Upper lobe of left lung (tissue), 6 donors: ENCODE measurements at regions not wholly inside any gene's neighbourhood (a gene's known extent, or its start where the extent isn't known, plus 50 kb on each side); places are given as distances from the start of the nearest gene placed in this dataset.

Experiments
- ATAC-seq, 2 donors: fragments of 200-7000 bp; cut with Tn5 transposase; one replicate each; pipeline ENCODE4 v1.9.1; 2022; ENCODE audit warnings: mild to moderate bottlenecking in 2 of 2, moderate library complexity in 2 of 2; ENCODE audit not compliant: low FRiP score in 2 of 2
- DNase-seq, 2 donors: peaks; one replicate each; pipeline ENCODE4 v3.0.0-alpha.2; 2019 to 2020
- H3K27ac ChIP-seq, 4 donors: fragments of 200-600 bp; sonication (generic); one replicate each; pipeline ENCODE4 v1.5.1; 2016 to 2019
- H3K27me3 ChIP-seq, 4 donors: fragments of 200-600 bp; sonication (generic); one replicate each; pipeline ENCODE4 v1.5.1; 2017 to 2019
- H3K36me3 ChIP-seq, 4 donors: fragments of 200-600 bp; sonication (generic); one replicate each; pipeline ENCODE4 v1.5.1; 2016 to 2019
- H3K4me1 ChIP-seq, 4 donors: fragments of 200-600 bp; sonication (generic); one replicate each; pipeline ENCODE4 v1.5.1; 2018 to 2019
- H3K4me3 ChIP-seq, 4 donors: fragments of 200-600 bp; sonication (generic); one replicate each; pipeline ENCODE4 v1.5.1; 2017 to 2019; ENCODE audit warnings: mild to moderate bottlenecking in 2 of 4, moderate library complexity in 1 of 4
- H3K9me3 ChIP-seq, 4 donors: fragments of 200-600 bp; sonication (generic); one replicate each; pipeline ENCODE4 v1.5.1; 2018 to 2019
- CTCF ChIP-seq, 6 experiments: fragments of 450-650 bp in 4 of 6; fragments of 200-600 bp in 2 of 6; sonication (generic) in 2 of 6; IDR thresholded peaks; one replicate each; pipeline ENCODE4 v1.5.1; 2016 to 2019; ENCODE audit warnings: antibody characterized with exemption in 6 of 6
- EP300 ChIP-seq, 4 donors: sonication (generic); formaldehyde crosslinking; IDR thresholded peaks; one replicate each; pipeline ENCODE4 v1.5.1; 2017; ENCODE audit warnings: antibody characterized with exemption in 4 of 4, control low read depth in 2 of 4
- POLR2A ChIP-seq, 4 donors: fragments of 450-650 bp; IDR thresholded peaks; one replicate each; pipeline ENCODE4 v1.5.1; 2016 to 2017; ENCODE audit warnings: antibody characterized with exemption in 4 of 4, mild to moderate bottlenecking in 2 of 4
- POLR2AphosphoS5 ChIP-seq, 2 donors: sonication (generic); formaldehyde crosslinking; IDR thresholded peaks; one replicate each; pipeline ENCODE4 v1.5.1; 2017; ENCODE audit warnings: antibody characterized with exemption in 2 of 2
- WGBS, 2 donors: methylation state at CpG; one replicate each; pipeline ENCODE4 v1.1.5; 2017 to 2018; 5-methylcytosine and 5-hydroxymethylcytosine counted together
- donor health status: DM: no; HTN: no; CAD: no; lungs with moderate emphysema.
- donor health status: DM: no; HTN: yes; CAD: no; lungs with severe emphysema.

- no peak overlapping the region for H3K27ac ChIP-seq
- TF ChIP-seq EP300 (IDR thresholded peaks at IDR 0.05) (no peak), POLR2A (IDR thresholded peaks at IDR 0.05) (no peak), CTCF (IDR thresholded peaks at IDR 0.05) (no peak), POLR2AphosphoS5 (IDR thresholded peaks at IDR 0.05) (no peak)
- H3K36me3 ChIP-seq = no peaks in the 10 kb centered on the region
- no peaks in the 10 kb centered on the region for H3K9me3 ChIP-seq
- no peak for ATAC-seq
- H3K4me3 ChIP-seq = no peak overlapping the region
- DNase-seq = no peak
- no peaks in the 10 kb centered on the region for H3K27me3 ChIP-seq
- H3K4me1 ChIP-seq = no peaks in the 10 kb centered on the region
- 61 to 66% methylated on average over 2 of the region's 2 CpGs for WGBS, 2 donors
Measured at GRCh38 chr9:106670418-106670817, 192.5 kb upstream of the ZNF462 start.

GRCh38 chr9:106675780-106676179 lies 187.2 kb upstream of the ZNF462 start:
- no peaks in the 10 kb centered on the region for H3K4me1 ChIP-seq
- no peak for ATAC-seq
- no peak overlapping the region for H3K27ac ChIP-seq
- H3K9me3 ChIP-seq = no peaks in the 10 kb centered on the region
- H3K27me3 ChIP-seq = no peaks in the 10 kb centered on the region
- 81 to 90% methylated on average over 4 of the region's 4 CpGs for WGBS, 2 donors
- TF ChIP-seq POLR2AphosphoS5 (IDR thresholded peaks at IDR 0.05) (no peak), EP300 (IDR thresholded peaks at IDR 0.05) (no peak), POLR2A (IDR thresholded peaks at IDR 0.05) (no peak), CTCF (IDR thresholded peaks at IDR 0.05) (no peak)
- no peaks in the 10 kb centered on the region for H3K36me3 ChIP-seq
- no peak overlapping the region for H3K4me3 ChIP-seq
- no peak for DNase-seq

- H3K36me3 ChIP-seq = no peaks in the 10 kb centered on the region
- ATAC-seq (no peak), DNase-seq (no peak)
- H3K27ac ChIP-seq = no peak overlapping the region
- no peaks in the 10 kb centered on the region for H3K9me3 ChIP-seq
- no peak overlapping the region for H3K4me3 ChIP-seq
- no peak for TF ChIP-seq POLR2A (IDR thresholded peaks at IDR 0.05)
- no peak for TF ChIP-seq CTCF (IDR thresholded peaks at IDR 0.05)
- TF ChIP-seq EP300 (IDR thresholded peaks at IDR 0.05) = no peak
- TF ChIP-seq POLR2AphosphoS5 (IDR thresholded peaks at IDR 0.05) = no peak
- no peaks in the 10 kb centered on the region for H3K27me3 ChIP-seq
- 91 to 96% methylated on average over 5 of the region's 5 CpGs for WGBS, 2 donors
- H3K4me1 ChIP-seq = no peaks in the 10 kb centered on the region
Measured at GRCh38 chr9:106677374-106677773, 185.6 kb upstream of the ZNF462 start.

GRCh38 chr9:106677830-106678229 lies 185.1 kb upstream of the ZNF462 start:
- WGBS, 2 donors = 77 to 79% methylated on average over 4 of the region's 4 CpGs
- no peaks in the 10 kb centered on the region for H3K36me3 ChIP-seq
- DNase-seq = no peak
- H3K4me1 ChIP-seq = no peaks in the 10 kb centered on the region
- no peaks in the 10 kb centered on the region for H3K9me3 ChIP-seq
- no peak for ATAC-seq
- TF ChIP-seq POLR2A (IDR thresholded peaks at IDR 0.05) = no peak
- no peak for TF ChIP-seq POLR2AphosphoS5 (IDR thresholded peaks at IDR 0.05)
- TF ChIP-seq CTCF (IDR thresholded peaks at IDR 0.05) = no peak
- H3K27ac ChIP-seq = no peak overlapping the region
- no peak overlapping the region for H3K4me3 ChIP-seq
- no peaks in the 10 kb centered on the region for H3K27me3 ChIP-seq

GRCh38 chr9:106678273-106678672 lies 184.7 kb upstream of the ZNF462 start:
- no peaks in the 10 kb centered on the region for H3K36me3 ChIP-seq
- ATAC-seq (no peak), DNase-seq (no peak)

More at GRCh38 chr9:106678273-106678672, 184.7 kb upstream of the ZNF462 start:
- no peaks in the 10 kb centered on the region for H3K27me3 ChIP-seq
- no peak overlapping the region for H3K27ac ChIP-seq
- TF ChIP-seq POLR2AphosphoS5 (IDR thresholded peaks at IDR 0.05) (no peak), POLR2A (IDR thresholded peaks at IDR 0.05) (no peak), EP300 (IDR thresholded peaks at IDR 0.05) (no peak), CTCF (IDR thresholded peaks at IDR 0.05) (no peak)
- H3K9me3 ChIP-seq = no peaks in the 10 kb centered on the region
- H3K4me1 ChIP-seq = no peaks in the 10 kb centered on the region
- no peak overlapping the region for H3K4me3 ChIP-seq
